GM12872 (cell line): ENCODE measurements at regions not wholly inside any gene's neighbourhood (a gene's known extent, or its start where the extent isn't known, plus 50 kb on each side); places are given as distances from the start of the nearest gene placed in this dataset.

Experiments
- CTCF ChIP-seq: IDR thresholded peaks from 3 replicates; pipeline ENCODE4 v1.5.1; 2011; ENCODE audit warnings: low read depth, mild to moderate bottlenecking, low read length, moderate library complexity; ENCODE audit not compliant: insufficient read depth

GRCh38 chr2:138183705-138184104 lies 219.4 kb downstream of the HNMT start:
- TF ChIP-seq CTCF: no peak

- TF ChIP-seq CTCF: no peak
These were observed 220.2 kb downstream of the HNMT start for GRCh38 chr2:138184428-138184827.

GRCh38 chr2:138185827-138186226 lies 221.6 kb downstream of the HNMT start:
- no peak for TF ChIP-seq CTCF

GRCh38 chr2:138187221-138187620 lies 222.9 kb downstream of the HNMT start:
- no peak for TF ChIP-seq CTCF

GRCh38 chr2:138190999-138191398 lies 226.7 kb downstream of the HNMT start:
- no peak for TF ChIP-seq CTCF

- no peak for TF ChIP-seq CTCF
These were observed 229.3 kb downstream of the HNMT start for GRCh38 chr2:138193416-138194213.

GRCh38 chr2:138201286-138201685 lies 237.0 kb downstream of the HNMT start:
- no peak for TF ChIP-seq CTCF
